ENCODE measurements at regions not wholly inside any gene's neighbourhood (a gene's known extent, or its start where the extent isn't known, plus 50 kb on each side); places are given as distances from the start of the nearest gene placed in this dataset.

- no peak for TF ChIP-seq CTCF (conservative IDR thresholded peaks at IDR 0.05; ENCODE audit: low read length)
- TF ChIP-seq EZH2phosphoT487 (IDR thresholded peaks at IDR 0.05; ENCODE audit: borderline replicate concordance): no peak
Observed at GRCh38 chr21:23524685-23525084, 2082.6 kb downstream of the MRPL39 start.

Measured in Loucy (cell line).